ENCODE measurements at regions not wholly inside any gene's neighbourhood (a gene's known extent, or its start where the extent isn't known, plus 50 kb on each side); places are given as distances from the start of the nearest gene placed in this dataset.

GRCh38 chr13:26838821-26839220, 78.2 kb upstream of the GPR12 start:
- TF ChIP-seq, protein P1, sequence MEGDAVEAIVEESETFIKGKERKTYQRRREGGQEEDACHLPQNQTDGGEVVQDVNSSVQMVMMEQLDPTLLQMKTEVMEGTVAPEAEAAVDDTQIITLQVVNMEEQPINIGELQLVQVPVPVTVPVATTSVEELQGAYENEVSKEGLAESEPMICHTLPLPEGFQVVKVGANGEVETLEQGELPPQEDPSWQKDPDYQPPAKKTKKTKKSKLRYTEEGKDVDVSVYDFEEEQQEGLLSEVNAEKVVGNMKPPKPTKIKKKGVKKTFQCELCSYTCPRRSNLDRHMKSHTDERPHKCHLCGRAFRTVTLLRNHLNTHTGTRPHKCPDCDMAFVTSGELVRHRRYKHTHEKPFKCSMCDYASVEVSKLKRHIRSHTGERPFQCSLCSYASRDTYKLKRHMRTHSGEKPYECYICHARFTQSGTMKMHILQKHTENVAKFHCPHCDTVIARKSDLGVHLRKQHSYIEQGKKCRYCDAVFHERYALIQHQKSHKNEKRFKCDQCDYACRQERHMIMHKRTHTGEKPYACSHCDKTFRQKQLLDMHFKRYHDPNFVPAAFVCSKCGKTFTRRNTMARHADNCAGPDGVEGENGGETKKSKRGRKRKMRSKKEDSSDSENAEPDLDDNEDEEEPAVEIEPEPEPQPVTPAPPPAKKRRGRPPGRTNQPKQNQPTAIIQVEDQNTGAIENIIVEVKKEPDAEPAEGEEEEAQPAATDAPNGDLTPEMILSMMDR (IDR thresholded peaks at IDR 0.05): no peak
- TF ChIP-seq POLR2AphosphoS5 (IDR thresholded peaks at IDR 0.05): no peak
- no peak for TF ChIP-seq POLR2A (IDR thresholded peaks at IDR 0.05)

Data from breast epithelium (tissue), 3 donors.